Lung microvascular endothelial cell (primary cell): ENCODE measurements at regions not wholly inside any gene's neighbourhood (a gene's known extent, or its start where the extent isn't known, plus 50 kb on each side); places are given as distances from the start of the nearest gene placed in this dataset.
"Not testable (repeated sequence)": the region's sequence is repeated elsewhere in the genome, so short reads cannot be mapped to it uniquely, and the experiment has no call there.

ENCODE experiments used
- DNase-seq, 2 donors: peaks; one replicate each; pipeline versions ENCODE4 v3.0.0 to v3.0.0-alpha.2; 2010; ENCODE audit warnings: low read depth in 2 of 2

DNA sequence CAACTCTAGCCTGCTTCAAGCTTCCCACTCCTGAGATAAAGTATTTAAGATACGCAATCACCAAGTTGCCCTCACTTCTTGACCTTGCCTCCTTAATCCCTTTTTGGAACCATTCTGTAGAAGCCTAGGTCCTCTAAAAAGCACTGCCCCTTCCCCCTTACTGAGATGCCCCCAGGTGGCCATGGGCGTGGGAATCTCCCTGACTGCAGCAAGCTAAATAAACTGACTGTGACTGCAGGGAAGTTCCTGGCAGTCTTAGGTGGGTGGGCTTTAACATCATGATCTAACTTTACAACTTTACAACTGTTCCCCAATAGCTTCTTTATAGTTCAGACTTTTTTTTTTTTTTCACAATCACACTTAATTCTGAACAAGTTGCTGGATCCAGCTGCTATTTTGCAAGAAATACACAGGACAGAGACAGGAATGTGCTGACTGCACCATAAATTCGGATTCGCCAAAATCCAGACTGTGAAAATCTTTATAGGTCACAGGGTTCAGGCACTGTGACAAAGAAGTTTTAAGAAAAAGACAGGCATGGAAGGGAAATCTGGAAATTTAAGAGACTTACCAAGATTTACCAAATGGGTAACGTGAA, 344.2 kb upstream of the SULF2 start:
- DNase-seq, result no peak

DNA sequence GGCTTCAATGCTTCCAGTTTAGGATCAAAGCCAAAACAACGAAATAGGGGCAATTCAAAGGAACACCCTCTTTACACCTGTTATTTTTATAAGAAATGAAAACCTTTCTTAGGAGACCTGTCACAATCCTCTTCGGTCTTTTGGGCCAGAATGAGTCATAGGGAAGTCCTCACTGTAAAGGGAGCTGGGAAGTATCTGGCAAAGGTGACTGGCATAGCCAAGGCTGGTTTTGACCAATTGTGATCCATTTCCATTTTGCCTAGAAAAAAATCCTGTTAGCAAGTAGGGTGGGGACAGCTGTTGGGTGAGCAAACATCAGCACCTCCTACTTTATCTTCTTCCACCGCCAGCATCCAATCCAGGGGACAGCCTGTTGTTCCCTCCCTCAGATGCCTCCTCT, 343.2 kb upstream of the SULF2 start:
- no peak for DNase-seq

DNA sequence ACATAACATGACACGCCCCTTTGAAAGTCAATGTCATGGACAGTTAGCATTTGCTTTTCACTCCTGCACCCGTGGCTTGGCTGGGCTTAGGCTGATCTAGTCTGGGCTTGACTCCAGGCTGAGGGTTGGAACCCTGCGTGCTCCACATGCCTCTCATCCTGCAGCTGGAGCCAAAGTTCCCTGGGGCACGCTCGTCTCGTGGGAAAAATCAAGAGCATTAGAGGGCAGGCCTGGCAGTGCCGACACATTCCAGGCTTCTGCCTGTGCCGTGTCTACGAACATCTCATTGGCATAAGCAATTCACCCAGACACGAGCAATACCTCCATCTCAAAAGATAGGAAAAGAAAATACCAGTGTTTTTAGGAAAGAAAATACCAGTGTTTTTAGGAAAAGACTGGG, 342.7 kb upstream of the SULF2 start:
- DNase-seq, result not testable (repeated sequence)

DNA sequence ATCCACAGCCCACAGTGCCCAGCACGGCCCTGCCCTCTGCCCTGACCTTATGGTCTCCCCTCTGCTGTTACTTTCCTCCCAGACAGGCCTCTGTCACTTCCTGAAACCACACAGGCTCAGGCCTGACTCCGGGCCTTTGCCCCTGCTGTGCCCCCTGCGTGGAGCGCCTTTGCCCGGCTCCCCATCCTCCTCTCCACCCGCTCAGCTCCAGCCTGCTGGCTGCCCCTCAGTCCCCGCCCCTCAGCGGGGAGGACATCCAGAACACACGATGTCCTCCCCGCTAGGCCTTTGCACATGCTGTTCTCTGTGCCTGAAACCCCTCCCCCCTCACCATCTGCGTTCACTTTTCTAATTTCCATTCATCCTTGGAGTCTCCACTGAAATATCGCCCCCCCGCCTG, 341.9 kb upstream of the SULF2 start:
- DNase-seq, result not testable (repeated sequence)

DNA sequence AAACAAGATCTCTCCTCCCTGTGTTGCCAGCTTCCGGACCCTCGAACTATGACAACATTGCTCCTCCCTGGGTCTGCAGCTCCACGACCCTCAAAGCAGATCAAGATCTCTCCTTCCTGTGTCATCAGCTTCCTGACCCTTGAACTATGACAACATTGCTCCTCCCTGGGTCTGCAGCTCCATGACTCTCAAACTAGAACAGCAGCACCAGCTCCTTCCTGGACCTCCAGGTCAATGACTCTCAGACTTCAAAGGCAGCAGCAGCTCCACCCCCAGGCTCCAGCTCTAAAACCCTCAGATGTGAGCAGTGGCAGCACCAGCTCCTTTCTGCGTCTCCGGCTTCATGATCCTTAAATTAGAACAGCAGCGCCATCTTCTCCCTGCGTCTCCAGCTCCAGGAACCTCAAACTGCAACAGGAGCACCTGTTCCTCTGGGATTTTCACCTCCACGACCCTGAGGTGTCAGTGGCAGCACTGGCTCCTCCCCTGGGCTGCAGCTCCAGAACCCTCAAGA, 341.0 kb upstream of the SULF2 start:
- no peak for DNase-seq

DNA sequence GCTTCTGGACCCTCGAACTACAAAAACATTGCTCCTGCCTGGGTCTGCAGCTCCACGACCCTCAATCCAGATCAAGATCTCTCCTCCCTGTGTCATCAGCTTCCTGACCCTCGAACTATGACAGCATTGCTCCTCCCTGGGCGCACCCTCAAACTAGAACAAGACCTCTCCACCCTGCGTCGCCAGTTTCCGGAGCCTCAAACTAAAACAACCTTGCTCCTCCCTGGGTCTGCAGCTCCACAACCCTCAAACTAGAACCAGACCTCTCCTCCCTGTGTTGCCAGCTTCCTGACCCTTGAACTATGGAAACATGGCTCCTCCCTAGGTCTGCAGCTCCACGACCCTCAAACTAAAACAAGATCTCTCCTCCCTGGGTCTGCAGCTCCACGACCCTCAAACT, 339.7 kb upstream of the SULF2 start:
- DNase-seq, result no peak

DNA sequence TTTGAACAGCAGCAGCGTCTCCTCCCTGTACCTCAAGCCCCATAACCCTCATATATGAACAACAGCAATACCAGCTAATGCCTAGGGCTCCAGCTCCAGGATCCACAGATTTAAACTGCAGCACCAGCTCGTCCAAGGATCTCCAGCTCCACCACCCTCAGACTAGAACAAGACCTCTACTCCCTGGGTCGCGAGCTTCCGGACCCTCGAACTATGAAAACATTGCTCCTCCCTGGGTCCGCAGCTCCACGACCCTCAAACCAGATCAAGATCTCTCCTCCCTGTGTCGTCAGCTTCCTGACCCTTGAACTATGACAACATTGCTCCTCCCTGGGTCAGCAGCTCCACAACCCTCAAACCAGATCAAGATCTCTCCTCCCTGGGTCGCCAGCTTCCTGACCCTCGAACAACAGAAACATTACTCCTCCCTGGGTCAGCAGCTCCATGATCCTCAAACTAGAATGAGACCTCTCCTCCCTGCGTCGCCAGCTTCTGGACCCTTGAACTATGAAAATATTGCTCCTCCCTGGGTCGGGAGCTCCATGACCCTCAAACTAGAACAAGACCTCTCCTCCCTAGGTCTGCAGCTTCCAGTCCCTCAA, 339.0 kb upstream of the SULF2 start:
- no peak for DNase-seq

DNA sequence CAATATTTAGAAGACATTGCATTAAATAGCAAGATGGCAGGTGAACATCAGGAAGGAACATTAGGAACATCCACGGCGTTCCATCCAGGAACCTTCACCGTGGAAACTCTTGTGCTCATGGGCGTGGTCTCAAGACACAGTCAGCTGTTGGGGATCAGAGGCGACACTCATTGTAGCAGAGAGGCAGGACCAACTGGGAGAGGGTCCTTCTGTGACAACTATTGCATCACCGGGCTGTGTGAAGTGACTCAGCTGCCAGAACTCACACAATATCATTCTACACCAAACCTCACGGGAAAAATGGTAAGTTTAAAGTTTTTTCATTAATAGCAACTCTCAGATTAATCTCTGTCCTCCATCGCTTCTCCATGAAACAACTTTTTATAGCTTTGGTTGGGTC, 334.8 kb upstream of the SULF2 start:
- no peak for DNase-seq

DNA sequence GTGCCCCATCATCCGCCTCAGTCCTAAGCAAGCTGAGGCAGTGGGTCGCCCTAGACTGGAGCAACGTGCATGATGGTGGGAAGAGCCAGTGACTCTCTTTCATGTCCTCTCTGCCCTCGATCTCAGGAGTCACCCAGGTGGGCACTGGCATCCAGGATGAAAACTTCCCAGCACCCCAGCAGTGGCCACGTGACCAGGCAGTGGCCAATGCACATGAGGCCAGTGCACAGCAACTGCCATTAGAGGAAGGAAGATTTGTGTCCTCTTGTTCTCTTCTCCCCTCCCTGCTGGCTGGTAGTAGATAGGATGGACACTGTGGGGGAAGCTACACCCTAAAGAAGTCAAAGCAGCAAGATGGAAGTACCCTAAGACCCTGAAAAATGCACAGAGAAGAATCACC, 334.1 kb upstream of the SULF2 start:
- DNase-seq, result not testable (repeated sequence)

DNA sequence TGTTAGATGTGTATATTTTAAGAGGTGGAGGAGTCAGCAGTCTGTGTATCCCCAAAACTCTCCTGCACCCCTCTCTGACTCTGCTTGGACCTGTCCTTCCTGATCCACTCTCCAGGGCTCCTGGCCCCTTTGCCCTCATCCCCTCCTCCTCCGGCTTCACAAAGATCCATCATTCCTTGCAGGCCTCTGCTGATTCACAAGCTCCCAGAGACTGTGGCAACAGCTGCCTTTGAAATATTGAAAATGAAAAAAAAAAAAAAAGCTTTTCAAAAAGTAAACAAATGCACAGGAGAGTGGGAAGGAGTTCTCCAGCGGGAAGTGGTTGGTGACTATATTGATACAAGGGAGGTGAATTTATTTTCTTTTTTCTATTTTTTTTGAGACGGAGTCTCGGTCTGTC, 330.2 kb upstream of the SULF2 start:
- DNase-seq, result no peak

DNA sequence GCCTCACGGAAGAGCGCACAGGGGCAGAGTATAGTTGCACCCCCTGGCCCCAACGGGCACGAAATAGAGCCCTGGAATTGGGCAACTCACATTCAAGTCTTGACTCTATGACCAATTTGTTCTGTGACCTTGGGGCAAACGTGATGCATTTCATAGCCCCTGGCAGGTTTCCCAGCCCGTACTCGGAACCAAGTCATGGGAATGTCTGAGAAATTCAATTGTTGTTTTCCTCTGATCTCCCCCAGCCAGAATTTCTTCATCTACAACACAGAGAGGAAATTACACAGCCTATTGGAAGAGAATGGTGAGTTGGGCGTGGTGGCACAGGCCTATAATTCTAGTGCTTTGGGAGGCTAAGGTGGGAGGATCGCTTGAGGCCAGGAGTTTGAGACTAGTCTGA, 322.3 kb upstream of the SULF2 start:
- peak; percentile 61 to 76 for DNase-seq

DNA sequence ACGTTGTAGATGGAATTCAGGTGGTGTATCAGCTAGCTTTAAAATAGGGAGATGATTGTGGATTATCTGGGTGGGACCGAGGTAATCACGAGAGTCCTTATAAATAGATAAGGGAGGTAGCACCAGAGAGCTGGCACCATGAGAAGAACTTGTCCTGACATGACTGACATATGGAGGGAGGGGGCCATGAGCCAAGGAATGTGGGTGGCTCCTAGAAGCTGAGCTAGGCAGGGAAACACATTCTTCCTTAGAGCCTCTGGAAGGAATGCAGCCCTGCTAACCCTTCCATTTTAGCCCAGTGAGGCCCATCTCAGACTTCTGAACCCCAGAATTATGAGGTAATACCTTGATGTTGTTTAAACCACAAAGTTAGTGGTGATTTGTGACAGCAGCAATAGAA, 321.1 kb upstream of the SULF2 start:
- no peak for DNase-seq

DNA sequence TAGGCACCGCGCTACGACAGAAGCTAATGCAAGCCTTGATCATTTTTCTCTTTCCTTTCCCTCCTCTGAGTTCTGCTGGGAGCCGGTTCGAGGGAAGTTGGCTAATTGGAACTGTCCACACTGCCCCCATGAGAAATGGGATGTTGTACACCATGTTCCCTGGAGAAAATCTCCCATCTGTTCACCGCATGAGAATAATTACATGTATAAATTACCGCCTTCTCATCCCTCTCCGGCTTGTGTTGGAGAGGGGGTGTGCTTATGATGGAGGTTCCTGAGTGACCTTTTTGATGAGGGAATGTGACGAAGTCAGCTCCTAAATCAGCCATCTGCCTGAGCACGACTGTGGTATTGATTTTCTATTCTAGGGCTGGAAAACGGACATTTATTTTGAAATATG, 320.2 kb upstream of the SULF2 start:
- DNase-seq, result no peak

DNA sequence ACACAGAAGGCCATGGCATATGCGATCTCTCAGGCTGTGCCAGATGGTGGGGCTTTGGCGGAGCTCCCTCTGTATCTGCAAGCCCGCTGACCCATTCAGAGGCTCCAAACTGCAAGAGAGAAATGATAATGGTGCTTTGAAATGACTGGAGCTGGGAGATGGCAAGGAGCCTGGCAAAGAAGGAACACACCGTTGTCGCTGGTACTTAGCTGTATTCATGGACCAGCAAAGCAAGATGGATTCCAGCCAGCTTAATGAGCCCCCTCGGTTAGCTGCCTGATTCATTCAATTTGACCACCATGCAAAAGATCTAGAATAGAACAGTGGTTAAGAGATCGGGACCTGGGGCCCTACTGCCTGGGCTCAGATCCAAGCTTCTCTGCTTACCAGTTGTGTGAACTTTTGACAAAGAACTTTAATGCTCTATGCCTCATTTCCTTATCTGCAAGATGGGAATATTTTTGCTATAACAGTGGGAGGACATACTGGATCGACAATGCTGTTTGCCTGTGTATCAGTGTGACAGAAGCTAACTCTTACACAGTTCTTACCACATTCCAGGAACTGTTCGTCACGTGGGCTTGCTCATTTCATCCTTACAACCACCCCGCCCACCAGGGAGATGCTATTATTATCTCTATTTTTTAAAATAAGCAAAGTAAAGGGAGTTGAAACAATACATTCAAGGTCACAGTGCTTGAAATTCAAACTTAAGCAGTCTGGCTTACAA, 317.8 kb upstream of the SULF2 start:
- DNase-seq, result peak in 1 of 2 donors; percentile 50

DNA sequence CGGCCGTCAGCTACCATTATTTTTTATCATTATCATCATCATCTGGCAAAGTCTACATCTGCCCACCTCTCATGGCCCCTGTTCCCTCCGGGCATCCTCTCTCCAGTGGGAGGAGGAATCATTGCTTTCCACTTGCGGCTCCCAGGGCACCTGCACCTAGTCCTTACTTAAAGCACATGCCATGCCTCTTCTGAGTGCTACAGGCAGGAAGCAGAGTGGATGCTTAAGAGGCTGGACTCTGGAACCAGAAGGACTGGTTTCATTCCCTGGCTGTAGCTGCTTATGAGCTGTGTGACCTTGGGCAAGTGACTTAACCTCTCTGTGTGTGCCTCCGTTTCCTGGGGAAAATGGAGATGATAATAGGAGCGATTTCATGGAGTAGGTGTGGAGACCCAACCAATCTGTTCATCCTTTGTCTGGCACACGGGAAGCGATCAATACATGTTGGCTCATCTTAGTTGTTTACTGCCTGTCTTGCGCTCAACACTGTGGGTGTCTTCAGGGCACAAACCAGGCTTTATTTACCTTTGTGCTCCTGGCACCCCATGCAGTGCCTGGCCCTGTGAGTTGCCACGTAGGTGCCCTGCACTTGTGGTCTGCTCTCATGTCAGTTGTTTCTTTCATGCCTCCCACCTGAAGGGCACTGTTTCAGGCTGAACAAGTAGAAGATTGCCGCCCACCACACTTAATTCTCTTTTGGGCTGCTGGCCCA, 317.0 kb upstream of the SULF2 start:
- no peak for DNase-seq

DNA sequence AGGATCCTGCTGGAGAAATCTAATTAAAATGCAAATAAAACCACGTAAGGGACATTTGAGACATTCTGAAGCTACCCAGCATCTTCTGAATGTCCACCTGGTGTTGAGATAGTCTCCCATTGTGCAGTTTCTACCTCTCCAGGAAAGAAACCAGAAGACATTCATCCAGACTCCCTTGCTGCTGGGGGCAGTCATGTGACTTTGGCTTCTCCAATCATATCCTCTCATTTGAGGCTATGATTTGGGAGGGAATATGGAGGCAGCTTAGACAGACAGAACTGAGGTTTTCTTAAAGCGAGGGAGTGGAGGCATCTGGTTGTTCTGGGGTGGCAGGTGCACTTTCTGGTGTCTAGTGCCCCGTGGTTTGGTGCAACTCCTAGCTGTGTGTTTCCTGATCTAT, 315.2 kb upstream of the SULF2 start:
- DNase-seq, result no peak

DNA sequence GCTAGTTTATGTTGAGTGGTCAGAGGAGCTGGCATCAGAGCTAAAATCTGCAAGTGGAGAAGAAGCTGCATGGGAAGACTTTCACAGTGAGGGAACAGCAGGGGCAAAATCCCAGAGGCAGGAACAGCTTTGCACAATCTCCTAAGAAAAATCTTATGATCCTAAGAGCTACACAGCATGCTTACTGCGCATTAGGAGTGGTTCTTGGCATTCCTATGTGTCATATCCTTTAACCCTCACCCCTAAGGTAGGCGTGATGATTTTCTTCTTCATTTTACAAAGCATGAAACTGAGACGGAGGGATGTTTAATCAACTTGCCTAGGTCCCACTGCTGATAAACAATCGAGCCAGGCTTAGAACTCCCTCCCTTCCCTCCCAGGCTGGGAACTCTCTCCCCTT, 313.6 kb upstream of the SULF2 start:
- DNase-seq, result peak in 1 of 2 donors; percentile 58

DNA sequence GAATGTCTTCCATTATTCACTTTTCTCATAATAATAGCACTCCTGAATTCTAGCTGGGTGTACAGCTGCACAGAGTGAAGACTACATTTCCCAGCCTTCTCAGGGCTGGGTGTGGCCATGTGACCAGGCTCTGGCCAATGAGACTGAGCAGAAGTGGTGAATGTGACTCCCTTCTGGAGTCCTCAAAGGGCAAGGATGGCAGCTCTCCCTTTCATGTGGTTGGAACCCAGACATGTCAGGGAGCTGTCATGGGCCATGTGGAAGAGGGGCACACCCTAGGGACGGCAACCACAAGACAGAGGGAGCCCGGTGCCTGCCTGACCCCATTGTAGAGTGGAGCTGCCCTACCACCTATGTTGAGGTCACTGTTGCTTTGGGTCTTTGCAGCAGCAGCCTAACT, 312.8 kb upstream of the SULF2 start:
- DNase-seq, result no peak

DNA sequence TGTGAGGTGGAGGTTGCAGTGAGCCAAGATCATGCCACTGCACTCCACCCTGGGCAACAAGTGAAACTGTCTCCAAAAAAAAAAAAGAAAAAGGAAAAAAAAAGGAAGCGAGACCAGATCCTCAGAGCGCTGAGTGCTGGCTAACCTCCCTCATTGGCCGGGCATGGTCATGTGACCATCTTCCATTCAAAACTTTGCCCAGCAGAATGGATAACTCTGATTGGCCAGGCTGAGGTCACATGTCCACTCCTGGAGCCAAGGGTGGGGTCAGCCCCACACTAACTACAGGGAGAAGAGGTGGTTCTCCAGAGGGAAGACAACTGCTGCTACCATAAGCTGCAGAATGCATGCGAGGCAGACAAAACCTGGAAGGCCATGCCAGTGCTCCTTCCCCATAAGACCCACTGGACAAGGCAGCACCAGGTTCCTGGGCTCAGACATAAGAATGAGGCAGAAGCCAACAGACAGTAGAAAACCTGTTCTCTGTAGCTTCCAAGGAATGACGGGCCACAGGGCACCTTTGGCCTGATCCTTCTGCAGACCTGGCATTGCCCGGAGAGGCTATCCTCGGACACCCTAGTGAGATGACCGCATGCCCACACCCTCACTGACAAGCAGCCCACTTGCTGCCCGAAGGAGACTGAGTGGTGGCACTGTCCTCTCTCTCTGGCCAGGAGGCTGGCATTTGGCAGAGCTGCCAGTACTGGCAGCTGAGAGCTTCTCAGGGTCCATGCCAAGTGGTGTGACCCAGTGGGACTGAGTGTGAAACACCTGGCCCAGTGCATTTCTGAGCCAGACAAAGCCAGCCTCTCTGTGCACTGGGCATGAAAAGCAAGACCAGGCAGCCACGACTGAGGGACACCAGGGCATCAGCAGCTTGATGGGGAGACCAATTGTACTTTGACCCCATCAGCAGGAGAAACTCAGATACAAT, 311.9 kb upstream of the SULF2 start:
- DNase-seq, result no peak

DNA sequence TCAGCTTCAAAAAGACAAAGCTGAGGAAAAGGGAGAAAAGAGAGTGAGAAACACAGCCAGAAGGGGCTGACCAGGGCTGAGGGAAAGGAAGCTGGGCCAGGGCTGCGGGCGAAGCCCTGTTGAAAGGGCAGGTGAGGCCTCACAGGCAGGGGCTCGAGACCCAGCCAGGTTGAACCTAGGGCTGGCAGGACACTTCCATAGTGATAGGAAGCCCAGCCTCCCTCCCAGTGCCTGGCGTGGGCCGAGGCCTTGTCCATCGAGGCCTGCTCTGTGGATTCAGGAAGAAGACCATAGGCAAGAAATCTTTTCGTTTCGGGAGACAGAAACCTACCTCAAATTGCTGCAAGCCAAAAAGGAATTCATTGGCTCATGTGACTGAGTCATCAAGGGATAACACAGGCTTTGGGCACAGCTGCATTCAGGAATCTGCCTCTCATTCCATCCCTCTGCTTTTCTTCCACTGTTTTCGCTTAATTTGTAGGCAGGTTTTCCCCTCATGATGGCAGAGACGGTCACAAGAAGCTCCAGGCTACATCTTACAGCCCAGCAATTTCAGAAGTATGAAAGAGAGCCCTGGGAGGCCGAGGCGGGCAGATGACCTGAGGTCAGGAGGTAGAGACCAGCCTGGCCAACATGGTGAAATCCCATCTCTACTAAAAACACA, 311.1 kb upstream of the SULF2 start:
- no peak for DNase-seq

DNA sequence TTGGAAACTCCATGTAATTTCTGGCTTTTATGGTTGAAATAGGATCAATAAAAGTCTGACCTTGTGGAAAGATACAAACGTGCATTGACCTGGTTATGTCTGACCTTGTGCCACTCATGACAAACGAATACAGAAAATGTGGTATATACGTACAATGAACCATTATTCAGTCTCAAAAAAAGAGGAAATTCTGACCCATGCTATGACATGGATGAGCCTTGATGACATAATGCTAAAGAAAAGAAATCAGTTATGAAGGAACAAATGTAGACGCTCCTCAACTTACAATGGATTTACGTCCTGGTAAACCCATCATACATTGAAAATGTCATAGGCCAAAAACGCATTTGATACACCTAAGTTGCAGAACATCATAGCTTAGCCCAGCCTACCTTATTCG, 309.7 kb upstream of the SULF2 start:
- no peak for DNase-seq
